Hippocampal formation (tissue), 2 donors: ENCODE measurements at regions not wholly inside any gene's neighbourhood (a gene's known extent, or its start where the extent isn't known, plus 50 kb on each side); places are given as distances from the start of the nearest gene placed in this dataset.

Experiments
- DNase-seq, 2 donors: peaks; one replicate each; lab custom pipeline; 2025; lab: John Stamatoyannopoulos, UW

GRCh38 chr11:76276781-76277155 lies 70.5 kb upstream of the WNT11 start:
- no peak for DNase-seq

DNA sequence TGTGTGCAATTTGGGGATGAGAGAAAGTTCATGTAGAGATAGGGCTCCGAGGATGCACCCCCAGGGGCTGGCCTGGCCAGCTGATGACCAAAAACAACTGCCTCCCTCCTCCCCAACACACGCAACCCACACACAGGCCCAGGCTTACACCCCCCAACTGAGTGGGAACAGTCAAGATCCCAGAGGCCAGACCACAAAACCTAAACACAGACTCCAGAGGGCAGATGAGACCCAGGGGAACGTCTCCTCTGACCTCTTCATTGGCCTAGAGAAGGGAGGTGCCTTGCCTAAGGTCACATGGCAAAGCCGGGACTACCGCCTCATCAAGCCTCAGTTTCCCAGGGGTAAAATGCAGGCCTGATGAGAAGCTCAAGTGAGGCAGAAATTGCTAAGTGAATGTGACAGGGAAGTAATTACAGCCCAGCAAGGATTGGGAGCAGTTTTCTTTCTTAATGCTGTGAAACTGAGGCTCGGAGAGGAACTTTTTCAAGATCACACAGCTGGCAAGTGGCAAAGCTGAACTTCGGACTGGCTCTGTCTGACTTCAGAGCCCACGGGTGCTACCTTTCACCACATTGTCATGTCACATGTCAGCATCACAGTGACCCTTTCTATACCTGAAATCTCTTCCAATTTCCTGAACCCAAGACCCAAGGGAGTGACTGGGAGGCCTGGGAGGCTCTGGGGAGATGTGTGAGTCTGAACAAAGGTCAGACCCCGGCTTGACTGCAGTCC lies 69.9 kb upstream of the WNT11 start:
- no peak for DNase-seq

DNA sequence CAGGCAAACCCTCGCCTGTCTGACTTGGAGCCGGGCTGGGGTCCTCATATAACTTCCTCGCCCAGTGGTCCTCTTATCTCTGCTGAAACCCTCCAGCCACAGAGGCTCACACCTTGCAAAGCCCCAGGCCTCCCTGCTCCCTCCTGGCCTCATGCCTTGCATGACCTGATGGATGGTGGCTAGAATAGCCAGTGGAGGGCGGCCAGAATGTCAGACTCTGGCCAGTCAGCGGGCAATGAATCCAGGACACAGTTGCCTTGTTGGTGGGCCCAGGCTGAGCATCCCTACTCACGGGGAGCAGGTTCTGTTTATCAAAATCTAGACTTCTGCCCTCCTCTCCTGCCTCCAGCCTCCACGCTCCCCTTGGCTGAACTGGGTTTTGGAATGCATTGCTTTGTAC lies 69.1 kb upstream of the WNT11 start:
- DNase-seq = no peak

DNA sequence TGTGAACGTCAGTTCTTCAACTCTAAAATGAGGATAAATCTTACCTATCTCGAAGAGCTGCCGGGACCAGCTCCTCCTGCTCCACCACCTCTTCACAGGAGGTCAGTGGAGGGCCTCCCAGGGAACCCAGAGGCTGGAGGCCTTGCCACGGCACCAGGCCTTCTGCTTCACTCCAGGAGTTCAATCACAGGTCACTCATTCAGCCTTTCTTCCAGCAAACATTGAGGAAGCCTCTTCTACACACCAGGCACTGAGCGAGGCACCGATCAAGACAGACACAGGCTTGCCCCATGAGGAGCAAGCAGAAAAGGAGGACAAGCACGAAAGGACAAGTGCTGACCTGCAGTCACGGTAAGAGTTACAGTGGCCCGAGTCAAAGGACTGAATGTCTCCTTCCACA lies 64.8 kb upstream of the WNT11 start:
- no peak for DNase-seq

GRCh38 chr11:76270389-76270788 lies 64.1 kb upstream of the WNT11 start:
- DNase-seq = no peak

DNA sequence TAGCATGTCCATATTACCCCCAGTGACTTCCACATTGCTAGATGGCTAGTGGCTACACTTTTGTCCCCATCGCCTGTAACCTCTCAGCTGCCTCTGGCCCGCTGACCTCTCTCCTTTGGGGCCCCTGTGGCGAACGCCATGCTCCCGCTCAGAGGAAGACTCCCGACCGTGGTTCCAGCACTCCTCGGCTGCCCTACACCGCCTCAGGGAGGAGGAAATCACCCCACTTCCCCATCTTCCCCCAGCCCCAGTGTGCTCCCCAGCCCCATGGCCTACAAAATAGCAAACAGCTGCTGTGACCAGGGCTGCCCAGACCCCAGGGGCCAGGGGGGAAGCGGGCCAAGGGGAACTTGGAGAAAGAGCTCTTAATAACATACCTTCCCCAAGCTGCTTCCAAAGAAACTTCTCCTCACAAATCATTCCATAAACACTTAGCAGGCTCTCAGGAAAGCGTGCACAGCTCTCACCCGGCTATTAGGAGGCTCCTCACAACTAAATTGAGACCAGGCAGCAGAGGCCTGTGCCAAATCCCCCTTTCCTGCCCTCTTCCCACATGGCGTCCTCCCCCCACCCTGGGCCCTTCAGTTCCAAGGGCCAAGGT lies 63.5 kb upstream of the WNT11 start:
- no peak for DNase-seq

DNA sequence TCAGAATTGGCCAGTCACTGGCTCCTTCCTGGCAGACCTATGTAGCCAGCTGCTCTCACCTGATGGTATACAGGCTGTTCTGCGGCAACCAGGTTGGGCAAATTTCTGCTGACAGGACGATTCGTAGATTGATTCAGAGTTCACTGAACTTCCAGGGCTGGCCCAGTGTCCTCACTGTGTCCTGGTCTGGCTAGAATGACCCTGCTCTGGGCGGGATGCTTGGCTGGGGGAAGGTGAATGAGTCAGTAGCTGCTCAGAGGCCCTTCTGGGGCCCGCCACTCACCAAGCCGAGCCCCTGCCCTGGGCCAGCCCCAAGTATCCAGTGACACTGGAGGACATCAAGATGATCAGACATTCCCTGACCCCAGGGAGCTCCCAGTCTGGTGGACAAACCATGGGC lies 62.9 kb upstream of the WNT11 start:
- DNase-seq = no peak

DNA sequence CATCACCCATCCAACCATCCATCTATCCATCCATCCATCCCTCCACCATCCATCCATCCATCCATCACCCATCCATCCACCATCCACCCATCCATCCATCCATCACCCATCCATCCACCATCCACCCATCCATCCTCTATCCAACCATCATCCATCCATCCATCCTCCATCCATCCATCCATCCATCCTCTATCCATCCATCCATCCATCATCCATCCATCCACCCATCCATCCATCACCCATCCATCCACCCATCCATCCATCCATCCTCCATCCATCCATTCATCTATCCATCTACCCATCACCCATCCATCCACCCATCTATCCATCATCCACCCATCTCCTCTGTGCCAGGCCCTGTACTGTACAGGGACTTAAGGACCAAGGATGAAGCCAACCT lies 62.2 kb upstream of the WNT11 start:
- DNase-seq = no peak

DNA sequence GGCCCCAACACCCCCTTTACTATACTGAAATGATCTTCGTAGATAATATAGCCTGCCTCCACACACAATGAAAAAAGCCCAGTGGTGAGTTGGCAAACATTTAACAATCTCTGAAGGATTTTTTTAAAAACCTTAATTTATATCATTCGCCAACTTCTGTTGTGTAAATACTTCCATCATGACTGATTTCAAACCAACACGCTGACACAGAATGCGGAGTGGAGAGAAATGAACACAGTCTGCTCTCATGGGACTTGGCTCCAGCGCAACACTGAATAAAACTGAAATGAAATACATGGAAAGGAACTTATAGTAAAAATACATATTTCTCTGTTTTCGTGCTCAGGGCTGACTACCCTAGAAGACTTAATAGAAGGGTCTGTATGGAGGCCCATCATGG lies 61.3 kb upstream of the WNT11 start:
- no peak for DNase-seq

DNA sequence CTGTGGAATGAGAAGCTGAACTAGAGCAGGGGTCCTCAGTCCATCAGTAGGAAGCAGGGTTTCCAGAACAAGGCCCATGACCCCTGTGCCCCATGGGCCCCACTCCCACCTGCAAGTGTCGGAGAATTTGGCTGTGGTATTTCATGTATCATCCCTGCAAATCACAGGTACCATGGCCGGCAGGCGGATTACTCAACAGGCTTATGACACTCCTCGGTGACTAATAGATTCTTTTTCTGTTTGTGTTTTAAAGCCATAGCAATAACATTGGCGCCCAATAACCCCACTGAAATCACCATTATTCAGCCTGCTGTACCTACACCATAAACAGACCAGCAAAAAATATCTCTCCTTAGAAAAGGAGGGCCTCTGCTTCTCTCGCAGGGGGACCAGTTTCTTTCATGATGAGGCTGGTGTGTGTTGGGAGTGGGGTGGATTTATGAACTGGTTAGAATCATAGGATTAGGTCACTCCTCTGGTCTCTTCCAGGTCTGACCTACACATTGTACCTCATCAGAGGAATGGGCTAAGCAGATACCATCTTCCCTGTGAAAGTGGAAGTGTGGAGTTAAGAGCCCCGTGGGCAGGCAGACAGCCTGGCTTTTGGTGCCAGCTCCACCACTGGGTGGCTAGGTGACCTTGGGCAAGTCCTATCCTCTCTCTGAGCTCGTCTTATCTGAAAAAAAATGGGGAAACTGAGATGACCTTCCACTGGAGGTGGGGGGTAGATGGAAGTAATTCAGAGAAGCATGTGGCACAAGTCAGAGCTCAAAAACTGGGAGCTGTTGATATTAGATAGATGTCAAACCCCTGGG lies 60.2 kb upstream of the WNT11 start:
- no peak for DNase-seq

GRCh38 chr11:76265771-76266241 lies 59.5 kb upstream of the WNT11 start:
- DNase-seq = no peak

DNA sequence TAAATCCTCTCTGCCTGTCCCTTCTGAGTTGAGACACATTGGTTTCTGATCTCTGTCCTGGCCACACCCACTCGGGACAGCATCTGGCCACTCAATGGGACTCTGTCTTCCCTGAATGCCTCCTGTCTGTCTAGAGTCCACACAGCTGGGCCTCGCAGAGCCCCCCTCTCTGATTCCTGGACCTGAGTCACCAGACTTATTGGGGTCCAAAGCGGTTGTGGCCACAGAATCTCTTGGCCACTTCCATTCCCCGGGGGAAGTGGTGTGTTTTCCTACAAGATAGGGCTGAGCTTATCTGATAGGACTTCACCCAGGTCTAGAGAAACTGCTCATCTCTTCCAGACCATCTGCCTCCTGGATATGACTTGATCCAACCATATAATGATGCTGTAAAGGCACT lies 57.4 kb upstream of the WNT11 start:
- DNase-seq = peak in 1 of 2 donors; percentile 20

GRCh38 chr11:76263166-76263565 lies 56.9 kb upstream of the WNT11 start:
- DNase-seq = peak in 1 of 2 donors; percentile 14

DNA sequence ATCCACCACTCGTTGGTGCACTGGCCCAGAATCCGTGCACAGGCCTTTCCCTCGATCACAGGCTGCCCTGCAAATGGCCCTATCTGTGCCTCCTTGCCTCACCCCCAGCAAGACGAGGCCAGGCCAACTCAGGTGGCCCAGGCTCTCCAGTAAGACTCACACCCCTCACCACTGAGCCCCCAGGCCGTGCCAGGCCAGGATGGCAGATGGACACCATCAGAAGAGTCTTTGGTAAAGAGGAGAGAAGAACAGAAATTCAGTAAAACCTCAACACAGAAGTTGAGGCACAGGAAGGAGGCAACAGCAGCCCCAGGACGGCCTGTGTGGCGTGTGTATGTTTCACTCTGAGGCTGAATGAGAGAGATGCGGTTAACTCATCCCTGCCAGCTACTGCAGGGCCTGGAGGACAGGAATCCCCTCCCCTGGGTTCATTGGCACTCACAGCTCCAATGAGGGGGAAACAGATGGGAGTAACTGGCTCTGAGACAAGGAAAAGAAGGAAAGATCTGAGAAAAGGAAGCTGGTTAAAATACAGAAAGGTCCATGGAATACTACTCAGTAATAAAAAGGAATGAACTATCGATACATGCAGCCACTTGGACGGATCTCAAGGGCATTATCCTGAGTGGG lies 54.1 kb upstream of the WNT11 start:
- no peak for DNase-seq

DNA sequence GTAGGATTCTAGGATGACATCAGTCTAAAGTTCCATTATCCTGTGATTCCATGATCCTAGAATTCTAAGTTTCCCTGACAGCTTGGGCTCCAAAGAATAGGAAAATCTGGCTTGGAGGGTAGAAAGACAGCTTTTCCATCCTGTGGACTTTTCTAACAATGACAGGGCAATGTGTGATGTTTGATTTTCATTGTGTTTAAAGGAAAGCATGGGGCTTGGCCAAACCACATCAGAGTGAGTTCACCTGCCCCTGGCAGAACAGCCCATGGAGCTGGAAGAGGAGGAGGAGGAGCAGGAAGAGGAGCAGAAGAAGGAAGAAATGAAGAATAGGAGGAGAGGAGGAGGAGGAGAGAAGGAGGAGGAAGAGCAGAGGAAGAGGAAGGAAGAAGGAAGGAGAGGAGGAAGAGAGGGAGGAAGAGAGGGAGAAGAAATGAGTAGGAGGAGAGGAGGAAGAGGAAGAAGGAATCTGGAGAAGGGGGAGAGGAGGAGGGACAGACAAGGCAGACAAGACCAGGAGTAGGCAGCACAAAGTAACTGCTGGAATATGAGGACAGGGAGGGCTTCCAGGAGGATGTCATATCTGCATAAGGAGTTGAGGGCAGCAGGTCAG lies 53.1 kb upstream of the WNT11 start:
- no peak for DNase-seq

GRCh38 chr11:76257074-76257719 lies 50.9 kb upstream of the WNT11 start:
- DNase-seq = no peak

GRCh38 chr11:76256448-76256847 lies 50.1 kb upstream of the WNT11 start:
- no peak for DNase-seq
